NB4 (cell line): ENCODE measurements at regions not wholly inside any gene's neighbourhood (a gene's known extent, or its start where the extent isn't known, plus 50 kb on each side); places are given as distances from the start of the nearest gene placed in this dataset.

Source experiments
- CTCF ChIP-seq: IDR thresholded peaks from one replicate; pipeline ENCODE4 v1.5.1; 2012; ENCODE audit warnings: low read depth, low read length
- MYC ChIP-seq: IDR thresholded peaks from 2 replicates; pipeline ENCODE4 v1.6.1; 2011; ENCODE audit warnings: low read depth, low read length
- POLR2A ChIP-seq: IDR thresholded peaks from 2 replicates; pipeline ENCODE4 v1.6.1; 2011; ENCODE audit warnings: mild to moderate bottlenecking; ENCODE audit not compliant: insufficient read length; ENCODE audit errors: extremely low read depth
- TF ChIP-seq, protein P1 (sequence below): IDR thresholded peaks from 2 replicates; pipeline ENCODE4 v1.6.1; 2011; ENCODE audit warnings: low read depth, low read length

DNA sequence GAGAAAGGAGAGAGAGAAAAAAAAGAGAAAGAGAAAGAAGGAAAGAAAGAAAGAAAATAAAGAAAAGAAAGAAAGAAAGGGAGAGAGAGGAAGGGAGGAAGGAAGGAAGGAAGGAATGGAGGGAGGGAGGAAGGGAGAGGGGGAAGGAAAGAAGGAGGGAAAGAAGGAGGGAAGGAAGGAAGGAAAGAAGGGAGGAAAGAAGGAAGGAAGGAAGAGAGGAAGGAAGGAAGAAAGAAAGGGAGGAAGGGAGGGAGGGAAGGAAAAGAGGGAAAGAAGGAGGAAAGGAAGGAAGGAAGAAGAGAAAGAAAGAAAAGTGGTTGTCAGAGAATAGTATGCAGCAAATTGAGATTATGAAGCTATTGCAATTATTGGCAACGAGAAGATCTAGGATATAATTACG lies 49.9 kb upstream of the NIPBL start:
- TF ChIP-seq CTCF (no peak), POLR2A (no peak), MYC (no peak)
- TF ChIP-seq, protein P1, sequence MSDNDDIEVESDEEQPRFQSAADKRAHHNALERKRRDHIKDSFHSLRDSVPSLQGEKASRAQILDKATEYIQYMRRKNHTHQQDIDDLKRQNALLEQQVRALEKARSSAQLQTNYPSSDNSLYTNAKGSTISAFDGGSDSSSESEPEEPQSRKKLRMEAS = no peak
